H1 (cell line): ENCODE measurements at regions not wholly inside any gene's neighbourhood (a gene's known extent, or its start where the extent isn't known, plus 50 kb on each side); places are given as distances from the start of the nearest gene placed in this dataset.

ENCODE experiments used
- CTCF ChIA-PET: fragments of 300-600 bp; sonication (Branson Sonifier 250); formaldehyde crosslinking; loops from one replicate; lab custom pipeline; 2021; ENCODE audit not compliant: partially characterized antibody; lab: Charles Lee
- POLR2A ChIA-PET: fragments of 300-600 bp; sonication (Branson Sonifier 250); formaldehyde crosslinking; loops from one replicate; lab custom pipeline; 2021; ENCODE audit warnings: inconsistent platforms; ENCODE audit not compliant: partially characterized antibody; lab: Charles Lee
- DNase-seq, 2 experiments: peaks; one replicate each; pipeline versions ENCODE4 v3.0.0 to v3.0.0-alpha.2; 2010 to 2022; ENCODE audit warnings: low spot score in 2 of 2, low read depth in 1 of 2, mixed read lengths in 1 of 2
- FAIRE-seq: peaks from 2 replicates; lab custom pipeline; 2011; peaks lifted over from hg19 to GRCh38; lab: Jason Lieb, UNC
- H2AFZ ChIP-seq: 2 replicates; pipeline ENCODE4 v1.8.1; 2012; ENCODE audit warnings: low read length, inconsistent platforms
- H2AK5ac ChIP-seq: 2 replicates; pipeline ENCODE4 v1.6.1; 2013; ENCODE audit warnings: low read depth, low read length
- H2BK120ac ChIP-seq: replicated peaks from 2 replicates; pipeline ENCODE3; 2013; ENCODE audit warnings: low read depth, low read length, inconsistent platforms
- H2BK12ac ChIP-seq: 2 replicates; pipeline ENCODE4 v1.6.1; 2013; ENCODE audit warnings: low read depth, low read length
- H2BK15ac ChIP-seq: 2 replicates; pipeline ENCODE4 v1.6.1; 2013; ENCODE audit warnings: low read length
- H2BK20ac ChIP-seq: 2 replicates; pipeline ENCODE4 v1.6.1; 2013; ENCODE audit warnings: low read length
- H2BK5ac ChIP-seq: 2 replicates; pipeline ENCODE4 v1.6.1; 2013; ENCODE audit warnings: low read depth, low read length
- H3K14ac ChIP-seq: 2 replicates; pipeline ENCODE4 v1.6.1; 2013; ENCODE audit warnings: inconsistent platforms; ENCODE audit not compliant: insufficient read length
- H3K18ac ChIP-seq: 2 replicates; pipeline ENCODE4 v1.6.1; 2013; ENCODE audit warnings: low read length; ENCODE audit errors: extremely low read depth
- H3K23ac ChIP-seq: 2 replicates; pipeline ENCODE4 v1.6.1; 2013; ENCODE audit warnings: inconsistent platforms; ENCODE audit not compliant: insufficient read length
- H3K23me2 ChIP-seq: 2 replicates; pipeline ENCODE4 v1.6.1; 2013; ENCODE audit warnings: low read depth, low read length
- H3K27ac ChIP-seq: 2 replicates; pipeline ENCODE4 v1.6.1; 2011; ENCODE audit warnings: low read depth, low read length, inconsistent platforms
- H3K27me3 ChIP-seq, 4 experiments: replicated peaks in 1 of 4; 1 replicate in 1 of 4; 2 replicates in 3 of 4; pipeline versions ENCODE4 v1.6.1 to v1.8.1; 2011 to 2013; ENCODE audit warnings: low read length in 3 of 4, mild to moderate bottlenecking in 3 of 4, inconsistent platforms in 2 of 4, mixed read lengths in 2 of 4, moderate library complexity in 1 of 4; ENCODE audit not compliant: control insufficient read depth in 3 of 4, insufficient read depth in 3 of 4; ENCODE audit errors: extremely low read depth in 1 of 4
- H3K36me3 ChIP-seq, 4 experiments: 2 replicates each; pipeline versions ENCODE4 v1.6.1 to v1.8.1; 2011 to 2013; ENCODE audit warnings: mild to moderate bottlenecking in 4 of 4, low read length in 3 of 4, moderate library complexity in 2 of 4, control low read depth in 1 of 4, inconsistent platforms in 1 of 4; ENCODE audit not compliant: insufficient read depth in 4 of 4, control insufficient read depth in 2 of 4
- H3K4ac ChIP-seq: replicated peaks from 2 replicates; pipeline ENCODE3; 2013; ENCODE audit warnings: low read length, low read depth, mixed read lengths, inconsistent platforms; ENCODE audit not compliant: insufficient read length
- H3K4me1 ChIP-seq, 4 experiments: replicated peaks in 1 of 4; 1 replicate in 1 of 4; 2 replicates in 3 of 4; pipeline versions ENCODE4 v1.6.1 to v1.8.1; 2011 to 2013; ENCODE audit warnings: low read length in 3 of 4, inconsistent platforms in 2 of 4, mixed read lengths in 1 of 4; ENCODE audit not compliant: insufficient read depth in 4 of 4, control insufficient read depth in 3 of 4
- H3K4me2 ChIP-seq, 2 experiments: 2 replicates each; pipeline versions ENCODE4 v1.6.1 to v1.8.1; 2011 to 2013; ENCODE audit warnings: low read depth in 2 of 2, low read length in 2 of 2, control low read depth in 1 of 2, inconsistent platforms in 1 of 2, mild to moderate bottlenecking in 1 of 2; ENCODE audit not compliant: insufficient read depth in 1 of 2
- H3K4me3 ChIP-seq, 4 experiments: fragments of 200-600, 300-600 bp in 1 of 4; sonication (generic), shearing (Covaris generic), sonication (Bioruptor Twin) in 1 of 4; 2 replicates each; pipeline versions ENCODE4 v1.5.1 to v1.8.1; 2011 to 2016; ENCODE audit warnings: low read length in 4 of 4, low read depth in 3 of 4, control low read depth in 2 of 4, inconsistent platforms in 2 of 4, mild to moderate bottlenecking in 2 of 4, mixed read lengths in 1 of 4, moderate library complexity in 1 of 4; ENCODE audit not compliant: insufficient read depth in 2 of 4; ENCODE audit errors: extremely low read depth in 1 of 4
- H3K56ac ChIP-seq: replicated peaks from 2 replicates; pipeline ENCODE3; 2013; ENCODE audit warnings: low read depth, mild to moderate bottlenecking, mixed read lengths, low read length, inconsistent platforms; ENCODE audit not compliant: insufficient read length
- H3K79me1 ChIP-seq: 2 replicates; pipeline ENCODE4 v1.6.1; 2013; ENCODE audit warnings: low read depth, low read length, control low read depth
- H3K79me2 ChIP-seq, 2 experiments: 2 replicates each; pipeline versions ENCODE4 v1.6.1 to v1.8.1; 2012 to 2013; ENCODE audit warnings: low read length in 2 of 2, mild to moderate bottlenecking in 2 of 2, inconsistent platforms in 1 of 2; ENCODE audit not compliant: insufficient read depth in 2 of 2, control insufficient read depth in 1 of 2
- H3K9ac ChIP-seq, 4 experiments: replicated peaks in 1 of 4; 1 replicate in 1 of 4; 2 replicates in 3 of 4; pipeline versions ENCODE4 v1.6.1 to v1.8.1; 2011 to 2013; ENCODE audit warnings: low read depth in 3 of 4, low read length in 3 of 4, control low read depth in 2 of 4, mild to moderate bottlenecking in 2 of 4, moderate library complexity in 2 of 4, inconsistent platforms in 1 of 4; ENCODE audit errors: extremely low read depth in 1 of 4
- H3K9me3 ChIP-seq, 2 experiments: 2 replicates each; pipeline versions ENCODE4 v1.6.1 to v1.8.1; 2012 to 2013; ENCODE audit warnings: mild to moderate bottlenecking in 2 of 2, moderate library complexity in 2 of 2, control low read depth in 1 of 2, inconsistent platforms in 1 of 2, low read depth in 1 of 2, low read length in 1 of 2, mixed read lengths in 1 of 2; ENCODE audit not compliant: insufficient read depth in 2 of 2
- H4K20me1 ChIP-seq, 2 experiments: replicated peaks in 1 of 2; 2 replicates each; pipeline versions ENCODE3 to v1.8.1; 2011 to 2013; ENCODE audit warnings: inconsistent platforms in 2 of 2, low read length in 2 of 2, mild to moderate bottlenecking in 1 of 2; ENCODE audit not compliant: insufficient read depth in 2 of 2, control insufficient read depth in 1 of 2
- H4K5ac ChIP-seq: 2 replicates; pipeline ENCODE4 v1.6.1; 2013; ENCODE audit warnings: low read length, low read depth, mixed read lengths, inconsistent platforms; ENCODE audit not compliant: insufficient read length
- H4K8ac ChIP-seq: 2 replicates; pipeline ENCODE4 v1.8.0; 2013; ENCODE audit warnings: mild to moderate bottlenecking, moderate library complexity, low read length, inconsistent platforms; ENCODE audit not compliant: insufficient read depth; ENCODE audit errors: extremely low read depth
- H4K91ac ChIP-seq: replicated peaks from 2 replicates; pipeline ENCODE3; 2013; ENCODE audit warnings: low read length, mixed read lengths, inconsistent platforms; ENCODE audit not compliant: insufficient read length
- GTF2F1 ChIP-seq: IDR thresholded peaks from 2 replicates; pipeline ENCODE4 v1.6.1; 2012; ENCODE audit warnings: low read depth, low read length, improper control_type of control experiment, borderline replicate concordance
- HDAC2 ChIP-seq, 2 experiments: fragments of 300-600 bp in 1 of 2; sonication (generic) in 1 of 2; IDR thresholded peaks; 2 replicates each; pipeline ENCODE4 v1.6.1; 2011 to 2012; ENCODE audit warnings: low read depth in 2 of 2, low read length in 2 of 2, mild to moderate bottlenecking in 2 of 2, moderate library complexity in 2 of 2, borderline replicate concordance in 1 of 2, inconsistent platforms in 1 of 2
- HDAC6 ChIP-seq: IDR thresholded peaks from one replicate; pipeline ENCODE4 v1.7.1; 2012; ENCODE audit warnings: low read depth, mild to moderate bottlenecking, inconsistent platforms, low read length, moderate library complexity
- POU5F1 ChIP-seq: IDR thresholded peaks from 2 replicates; pipeline ENCODE4 v1.6.1; 2011; ENCODE audit warnings: low read depth, mild to moderate bottlenecking, low read length, moderate library complexity
- SIX5 ChIP-seq: IDR thresholded peaks from 2 replicates; pipeline ENCODE4 v1.6.1; 2011; ENCODE audit warnings: mild to moderate bottlenecking, low read depth, low read length
- WGBS, 2 experiments: shearing (Covaris generic) in 1 of 2; methylation state at CpG; one replicate each; pipeline versions ENCODE4 v1.1.6 to v1.1.7; 2013 to 2015; ENCODE audit warnings: low lambda C conversion rate in 2 of 2, mixed read lengths in 2 of 2, inconsistent platforms in 1 of 2, low coverage in 1 of 2, missing lambda C conversion rate in 1 of 2; ENCODE audit not compliant: insufficient replicate concordance in 2 of 2, insufficient coverage in 1 of 2, insufficient read length in 1 of 2; ENCODE audit errors: extremely low coverage in 1 of 2, missing lambda C conversion rate in 1 of 2; 5-methylcytosine and 5-hydroxymethylcytosine counted together
- TF ChIP-seq, protein P1 (sequence below): IDR thresholded peaks from 2 replicates; pipeline ENCODE4 v1.6.1; 2011; ENCODE audit warnings: low read depth, mild to moderate bottlenecking, low read length; ENCODE audit not compliant: insufficient read depth
- TF ChIP-seq, protein P2 (sequence below), 3 experiments: IDR thresholded peaks; 1 replicate in 2 of 3; 2 replicates in 1 of 3; pipeline versions ENCODE4 v1.5.1 to v1.6.1; 2011; ENCODE audit warnings: low read length in 3 of 3, mild to moderate bottlenecking in 3 of 3, inconsistent platforms in 2 of 3, low read depth in 1 of 3, moderate library complexity in 1 of 3; ENCODE audit not compliant: insufficient read depth in 1 of 3; ENCODE audit errors: control extremely low read depth in 1 of 3

DNA sequence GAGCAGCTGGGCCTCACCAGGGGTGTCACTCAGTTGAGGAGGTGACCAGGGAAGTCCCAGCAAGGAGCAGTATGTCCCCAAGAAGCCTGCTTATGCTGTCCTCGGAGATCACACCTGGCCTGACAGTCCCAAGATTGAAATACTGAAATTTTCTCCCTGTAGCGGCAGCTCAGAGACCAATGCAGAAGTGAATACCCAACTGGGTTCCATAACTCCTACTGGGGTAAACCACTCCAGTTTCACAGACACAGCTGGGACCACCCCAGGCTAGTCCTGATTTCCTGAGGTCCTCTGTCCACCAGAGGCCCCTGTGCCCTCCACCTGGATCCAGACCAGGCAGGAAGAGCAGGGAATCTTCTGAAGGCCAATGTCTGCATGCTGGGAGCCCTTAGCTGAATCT lies 298.1 kb downstream of the ZEB1 start:
- Histone ChIP-seq H2BK15ac (no peak overlapping the region), H3K27me3 (no peaks in the 10 kb centered on the region), H2BK20ac (no peak overlapping the region), H3K79me1 (no peaks in the 10 kb centered on the region), H4K91ac (no peak overlapping the region), H4K20me1 (no peaks in the 10 kb centered on the region)
- TF ChIP-seq, protein P1, sequence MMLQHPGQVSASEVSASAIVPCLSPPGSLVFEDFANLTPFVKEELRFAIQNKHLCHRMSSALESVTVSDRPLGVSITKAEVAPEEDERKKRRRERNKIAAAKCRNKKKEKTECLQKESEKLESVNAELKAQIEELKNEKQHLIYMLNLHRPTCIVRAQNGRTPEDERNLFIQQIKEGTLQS = no peak
- TF ChIP-seq SIX5 (no peak), GTF2F1 (no peak), HDAC2 (IDR thresholded peaks at IDR 0.05; ENCODE audit: borderline replicate concordance in 1 of 2, low read depth in 2 of 2, low read length in 2 of 2) (no peak), POU5F1 (no peak), HDAC6 (no peak)
- TF ChIP-seq, protein P2, sequence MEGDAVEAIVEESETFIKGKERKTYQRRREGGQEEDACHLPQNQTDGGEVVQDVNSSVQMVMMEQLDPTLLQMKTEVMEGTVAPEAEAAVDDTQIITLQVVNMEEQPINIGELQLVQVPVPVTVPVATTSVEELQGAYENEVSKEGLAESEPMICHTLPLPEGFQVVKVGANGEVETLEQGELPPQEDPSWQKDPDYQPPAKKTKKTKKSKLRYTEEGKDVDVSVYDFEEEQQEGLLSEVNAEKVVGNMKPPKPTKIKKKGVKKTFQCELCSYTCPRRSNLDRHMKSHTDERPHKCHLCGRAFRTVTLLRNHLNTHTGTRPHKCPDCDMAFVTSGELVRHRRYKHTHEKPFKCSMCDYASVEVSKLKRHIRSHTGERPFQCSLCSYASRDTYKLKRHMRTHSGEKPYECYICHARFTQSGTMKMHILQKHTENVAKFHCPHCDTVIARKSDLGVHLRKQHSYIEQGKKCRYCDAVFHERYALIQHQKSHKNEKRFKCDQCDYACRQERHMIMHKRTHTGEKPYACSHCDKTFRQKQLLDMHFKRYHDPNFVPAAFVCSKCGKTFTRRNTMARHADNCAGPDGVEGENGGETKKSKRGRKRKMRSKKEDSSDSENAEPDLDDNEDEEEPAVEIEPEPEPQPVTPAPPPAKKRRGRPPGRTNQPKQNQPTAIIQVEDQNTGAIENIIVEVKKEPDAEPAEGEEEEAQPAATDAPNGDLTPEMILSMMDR (IDR thresholded peaks at IDR 0.05; ENCODE audit: control extremely low read depth in 1 of 3, insufficient read depth in 1 of 3, low read depth in 1 of 3, low read length in 3 of 3) = no peak
- TF ChIP-seq, all 59 proteins: peak for 0
- Histone ChIP-seq H3K4me2 (no peak overlapping the region), H3K23me2 (no peaks in the 10 kb centered on the region), H3K23ac (no peak overlapping the region), H2BK5ac (no peak overlapping the region), H3K18ac (no peak overlapping the region), H2BK12ac (no peak overlapping the region), H3K4ac (no peak overlapping the region), H3K4me1 (peaks cover 0 to 2% (median under 1%) of the 10 kb centered on the region in 4 experiments; a peak in 4 of 7 replicates), H4K5ac (no peak overlapping the region), H2AK5ac (no peak overlapping the region), H3K4me3 (no peak overlapping the region), H3K14ac (no peak overlapping the region), H3K56ac (no peak overlapping the region), H3K9ac (no peak overlapping the region), H3K9me3 (no peaks in the 10 kb centered on the region), H3K27ac (no peak overlapping the region), H3K36me3 (no peaks in the 10 kb centered on the region), H2BK120ac (no peak overlapping the region), H2AFZ (no peak overlapping the region), H3K79me2 (no peaks in the 10 kb centered on the region), H4K8ac (peak overlapping the region; percentile 38; the same call in 1 of the 2 replicates)
- 85% methylated on average over 2 of the region's 2 CpGs; no CpG with 5 or more reads in 1 of the 2 experiments for WGBS, 2 experiments
- POLR2A ChIA-PET = no interaction called here
- CTCF ChIA-PET = interaction anchor here (0.7 to 1.2 kb wide), 3 partner anchors 13 to 153 kb away, joined by 3 to 4 read pairs (median 3); no protein-coding TSS in a partner anchor
- DNase-seq (no peak), FAIRE-seq (no peak)
